ENCODE measurements at regions not wholly inside any gene's neighbourhood (a gene's known extent, or its start where the extent isn't known, plus 50 kb on each side); places are given as distances from the start of the nearest gene placed in this dataset.
A peak's percentile ranks its signal among the peaks of the same experiment; 100 is the strongest.

GRCh38 chr1:67991546-67991945, 58.9 kb downstream of the DIRAS3 start:
- H3K27me3 ChIP-seq: no peaks in the 10 kb centered on the region
- H3K4me3 ChIP-seq: no peak overlapping the region
- 76 to 85% (median 82%) methylated on average over 5 of the region's 5 CpGs for WGBS, 4 donors
- no peaks in the 10 kb centered on the region for H3K36me3 ChIP-seq
- intact Hi-C loops (cut with DNase I): no loop called here
- DNase-seq (no peak), ATAC-seq (no peak)
- peaks cover 0 to 17% (median 0%) of the 10 kb centered on the region in 12 donors for H3K9me3 ChIP-seq
- H3K27ac ChIP-seq: no peak overlapping the region
- H3K4me1 ChIP-seq: no peaks in the 10 kb centered on the region
- TF ChIP-seq CTCF (IDR thresholded peaks at IDR 0.05): no peak

GRCh38 chr1:67988066-67988465, 62.4 kb downstream of the DIRAS3 start:
- Histone ChIP-seq H3K9me3 (no peaks in the 10 kb centered on the region), H3K4me3 (no peak overlapping the region), H3K27ac (no peak overlapping the region), H3K4me1 (peaks cover 0 to 9% (median 0%) of the 10 kb centered on the region in 12 donors), H3K36me3 (no peaks in the 10 kb centered on the region), H3K27me3 (no peaks in the 10 kb centered on the region)
- DNase-seq: no peak
- 78 to 88% (median 82%) methylated on average over 5 of the region's 5 CpGs for WGBS, 4 donors
- no peak for ATAC-seq
- TF ChIP-seq CTCF (IDR thresholded peaks at IDR 0.05) (no peak), POLR2A (IDR thresholded peaks at IDR 0.05) (no peak)
- intact Hi-C loops (cut with DNase I): no loop called here

GRCh38 chr1:67987046-67987799, 63.2 kb downstream of the DIRAS3 start:
- no peak for DNase-seq
- intact Hi-C loops (cut with DNase I): no loop called here
- 80 to 92% (median 87%) methylated on average over 13 of the region's 13 CpGs for WGBS, 4 donors
- Histone ChIP-seq H3K27me3 (no peaks in the 10 kb centered on the region), H3K36me3 (no peaks in the 10 kb centered on the region), H3K9me3 (no peaks in the 10 kb centered on the region), H3K27ac (no peak overlapping the region), H3K4me3 (no peak overlapping the region), H3K4me1 (peaks cover 0 to 9% (median 0%) of the 10 kb centered on the region in 12 donors)
- ATAC-seq: no peak
- TF ChIP-seq CTCF (IDR thresholded peaks at IDR 0.05) (no peak), POLR2A (IDR thresholded peaks at IDR 0.05) (no peak)

- peak overlapping the region in 4 of 12 donors; percentile 26 to 53 (median 36) for H3K27ac ChIP-seq
- no peaks in the 10 kb centered on the region for H3K27me3 ChIP-seq
- intact Hi-C loops (cut with DNase I): loop anchor here in 1 of 10 donors (2.0 kb wide), 1 partner anchor 37 kb away; no protein-coding TSS in a partner anchor
- 37 to 55% (median 43%) methylated on average over 1 of the region's 1 CpG for WGBS, 4 donors
- no peak overlapping the region for H3K4me3 ChIP-seq
- no peaks in the 10 kb centered on the region for H3K9me3 ChIP-seq
- DNase-seq: peak in 4 of 5 donors; percentile 17 to 46 (median 28)
- peak; percentile 83 to 92 (median 90) for ATAC-seq
- no peak for TF ChIP-seq CTCF (IDR thresholded peaks at IDR 0.05)
- no peaks in the 10 kb centered on the region for H3K36me3 ChIP-seq
- peaks cover 0 to 10% (median 0%) of the 10 kb centered on the region in 12 donors for H3K4me1 ChIP-seq
Observed at GRCh38 chr1:67983867-67984266, 66.6 kb downstream of the DIRAS3 start.

Measured in heart left ventricle (tissue), 16 donors.